HUES64 (cell line): ENCODE measurements at regions not wholly inside any gene's neighbourhood (a gene's known extent, or its start where the extent isn't known, plus 50 kb on each side); places are given as distances from the start of the nearest gene placed in this dataset.

Source experiments
- H3K27ac ChIP-seq: 2 replicates; pipeline ENCODE4 v1.7.0; 2013; ENCODE audit warnings: low read depth, low read length, inconsistent platforms
- H3K27me3 ChIP-seq: 2 replicates; pipeline ENCODE4 v1.6.1; 2013; ENCODE audit warnings: mild to moderate bottlenecking, low read length; ENCODE audit not compliant: insufficient read depth
- H3K36me3 ChIP-seq: 2 replicates; pipeline ENCODE4 v1.6.1; 2013; ENCODE audit warnings: mild to moderate bottlenecking, low read length; ENCODE audit not compliant: insufficient read depth
- H3K4me1 ChIP-seq: 2 replicates; pipeline ENCODE4 v1.6.1; 2013; ENCODE audit warnings: mild to moderate bottlenecking, low read length, moderate library complexity; ENCODE audit not compliant: insufficient read depth
- H3K4me3 ChIP-seq: 2 replicates; pipeline ENCODE4 v1.5.1; 2013; ENCODE audit warnings: mild to moderate bottlenecking, low read length, moderate library complexity
- H3K9ac ChIP-seq: 2 replicates; pipeline ENCODE4 v1.6.1; 2013; ENCODE audit warnings: mild to moderate bottlenecking, low read depth, low read length
- H3K9me3 ChIP-seq: 2 replicates; pipeline ENCODE4 v1.6.1; 2013; ENCODE audit warnings: low read depth, low read length; ENCODE audit not compliant: insufficient read depth
- WGBS: fragments of 150-250, 120-280 bp; methylation state at CpG from one replicate; pipeline ENCODE4 v1.1.7; 2013; ENCODE audit warnings: missing lambda C conversion rate; 5-methylcytosine and 5-hydroxymethylcytosine counted together

DNA sequence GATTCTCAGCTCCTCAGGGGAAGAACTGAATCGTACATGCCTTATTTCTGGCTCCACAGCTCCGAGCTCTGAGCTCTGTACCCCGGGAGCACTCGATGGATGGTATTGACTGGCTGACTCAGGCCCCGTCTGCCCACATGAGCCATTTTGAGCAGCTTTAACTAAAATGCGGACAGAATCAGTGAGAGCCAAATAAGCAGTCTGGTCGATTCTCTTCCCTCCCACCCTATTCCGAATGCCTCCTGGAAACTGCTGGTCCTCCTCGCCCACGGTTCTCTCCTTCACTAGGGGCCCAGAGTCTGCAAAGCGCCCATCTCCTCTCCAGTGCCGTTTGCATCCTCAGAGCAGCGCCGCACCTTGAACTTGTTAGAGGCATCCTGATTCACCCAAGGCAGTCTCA, 125.9 kb upstream of the IRF2BP2 start:
- Histone ChIP-seq H3K27me3 (no peaks in the 10 kb centered on the region), H3K4me1 (no peaks in the 10 kb centered on the region; the same call in 1 of the 2 replicates), H3K9me3 (no peaks in the 10 kb centered on the region), H3K9ac (no peak overlapping the region), H3K36me3 (no peaks in the 10 kb centered on the region), H3K4me3 (no peak overlapping the region), H3K27ac (no peak overlapping the region)
- WGBS, result 92% methylated on average over 14 of the region's 14 CpGs

DNA sequence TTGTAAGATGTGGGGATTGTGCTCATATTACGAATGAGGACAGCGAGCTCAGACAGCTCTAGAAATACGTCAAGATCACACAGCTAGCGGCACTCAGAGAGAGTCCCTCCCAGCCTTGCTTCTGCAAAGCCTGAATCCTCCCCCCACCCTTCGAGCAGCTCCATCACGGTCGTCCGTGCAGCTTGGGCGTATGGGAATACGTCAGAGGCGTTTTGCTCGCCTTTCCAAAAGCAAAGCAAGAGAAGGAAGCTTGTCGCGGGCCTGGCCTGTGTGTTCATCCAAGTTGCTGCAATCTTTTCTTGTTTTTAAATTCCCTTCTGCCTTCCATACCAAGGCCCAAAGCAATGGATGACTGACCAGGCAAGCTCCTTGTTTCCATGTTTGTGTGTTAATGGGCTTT, 125.5 kb upstream of the IRF2BP2 start:
- Histone ChIP-seq H3K4me3 (no peak overlapping the region), H3K27ac (no peak overlapping the region), H3K9ac (no peak overlapping the region), H3K9me3 (no peaks in the 10 kb centered on the region), H3K36me3 (no peaks in the 10 kb centered on the region), H3K27me3 (no peaks in the 10 kb centered on the region), H3K4me1 (no peaks in the 10 kb centered on the region; the same call in 1 of the 2 replicates)
- WGBS, result 93% methylated on average over 14 of the region's 14 CpGs

DNA sequence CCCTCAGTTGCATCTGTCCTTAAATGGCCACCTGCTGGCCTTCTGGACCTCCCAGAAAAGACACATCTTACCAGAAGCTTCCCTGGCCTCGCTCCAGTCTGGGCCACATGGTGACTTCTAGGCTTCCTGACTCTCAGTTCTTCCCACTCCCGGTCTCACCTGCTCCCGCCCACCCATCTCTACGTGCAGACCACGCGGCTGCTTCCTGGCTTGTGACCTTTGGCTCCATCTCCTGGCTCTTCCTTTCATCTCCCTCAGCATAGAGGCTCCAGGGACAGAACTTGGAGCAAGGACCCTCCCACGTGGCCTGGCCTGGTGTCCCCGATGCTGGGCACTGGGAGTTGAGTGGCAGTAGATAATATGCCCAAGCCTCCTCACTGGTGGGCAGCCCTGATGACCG, 124.9 kb upstream of the IRF2BP2 start:
- WGBS, result 79% methylated on average over 9 of the region's 9 CpGs
- H3K36me3 ChIP-seq, result no peaks in the 10 kb centered on the region
- H3K27me3 ChIP-seq, result no peaks in the 10 kb centered on the region
- no peaks in the 10 kb centered on the region for H3K9me3 ChIP-seq
- no peak overlapping the region for H3K4me3 ChIP-seq
- H3K4me1 ChIP-seq, result no peaks in the 10 kb centered on the region; the same call in 1 of the 2 replicates
- H3K9ac ChIP-seq, result no peak overlapping the region
- no peak overlapping the region for H3K27ac ChIP-seq

DNA sequence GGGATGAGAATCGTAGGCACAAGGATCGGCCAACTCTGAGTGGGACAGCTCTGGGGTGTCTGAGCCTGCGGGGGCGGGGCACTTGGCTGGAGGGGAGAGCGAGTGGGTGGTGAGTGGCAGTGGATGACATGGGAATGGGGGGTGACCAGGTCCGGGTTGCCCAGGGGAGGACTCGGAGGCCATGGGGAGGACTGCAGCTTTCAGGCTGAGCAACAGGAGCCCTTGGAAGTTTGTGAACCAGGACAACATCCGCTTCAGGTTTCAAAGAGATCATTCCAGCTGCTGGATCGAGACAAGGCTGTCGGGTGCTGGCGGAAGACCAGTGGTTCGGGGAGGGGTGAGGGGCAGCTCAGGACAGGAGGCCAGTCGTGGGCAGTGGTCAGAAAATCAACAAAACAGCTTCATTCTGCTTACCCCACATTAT, 124.4 kb upstream of the IRF2BP2 start:
- no peaks in the 10 kb centered on the region; the same call in 1 of the 2 replicates for H3K4me1 ChIP-seq
- WGBS, result 95% methylated on average over 13 of the region's 13 CpGs
- no peaks in the 10 kb centered on the region for H3K36me3 ChIP-seq
- H3K9ac ChIP-seq, result no peak overlapping the region
- H3K27me3 ChIP-seq, result no peaks in the 10 kb centered on the region
- H3K4me3 ChIP-seq, result no peak overlapping the region
- H3K27ac ChIP-seq, result no peak overlapping the region
- no peaks in the 10 kb centered on the region for H3K9me3 ChIP-seq

DNA sequence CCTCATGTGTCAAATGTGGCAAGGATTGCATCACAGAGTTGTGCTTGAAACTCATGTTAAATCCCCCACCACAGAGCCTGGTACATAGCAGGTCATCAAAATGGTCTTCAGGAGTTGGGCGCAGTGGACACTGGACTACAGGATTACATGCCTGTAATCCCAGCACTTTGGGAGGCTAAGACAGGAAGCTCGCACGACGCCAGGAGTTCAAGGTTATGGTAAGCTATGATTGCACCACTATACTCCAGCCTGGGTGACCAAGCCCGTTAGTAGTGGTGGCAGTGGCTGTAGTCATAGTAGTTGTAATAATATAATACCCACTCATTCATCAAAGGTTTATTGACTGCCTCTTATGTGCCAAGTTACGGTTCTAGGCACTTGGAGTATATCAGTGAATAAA, 123.4 kb upstream of the IRF2BP2 start:
- Histone ChIP-seq H3K36me3 (no peaks in the 10 kb centered on the region), H3K4me3 (no peak overlapping the region), H3K27me3 (no peaks in the 10 kb centered on the region), H3K27ac (no peak overlapping the region), H3K9ac (no peak overlapping the region), H3K9me3 (no peaks in the 10 kb centered on the region), H3K4me1 (no peaks in the 10 kb centered on the region; the same call in 1 of the 2 replicates)
- WGBS, result 95% methylated on average over 5 of the region's 6 CpGs

DNA sequence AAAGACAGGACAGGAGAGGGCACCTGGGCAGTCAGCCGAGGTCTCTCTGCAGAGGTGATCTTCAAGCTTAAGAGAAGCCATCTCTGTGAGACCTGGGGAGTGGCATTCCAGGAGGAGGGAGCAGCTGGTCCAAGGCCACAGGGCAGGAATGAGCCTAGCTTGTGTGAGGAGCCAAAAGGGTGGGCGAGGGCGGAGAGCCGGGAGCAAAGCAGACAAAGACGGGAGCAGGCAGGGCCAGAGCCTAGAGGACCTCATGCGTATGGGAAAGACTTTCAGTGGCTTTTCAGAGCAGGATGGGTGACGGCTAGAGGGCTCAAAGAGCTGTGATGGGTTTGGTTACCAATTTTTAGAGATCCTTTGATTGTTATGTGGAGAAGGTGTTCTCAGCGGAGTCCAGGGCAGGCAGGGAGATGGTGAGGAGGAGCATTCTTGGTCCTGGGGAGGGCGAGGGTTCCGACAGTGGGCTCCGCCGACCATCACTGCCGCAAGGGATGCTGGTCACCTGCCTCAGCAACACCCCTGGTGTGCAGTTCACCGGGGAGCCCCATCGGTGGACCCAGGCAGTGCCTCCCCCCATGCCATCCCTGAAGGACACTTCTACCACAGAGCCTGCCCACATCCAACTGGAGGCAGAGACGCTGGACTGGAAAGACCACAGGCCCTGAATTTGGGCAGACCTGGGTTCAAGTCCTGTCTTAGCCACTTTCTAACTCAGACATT, 122.9 kb upstream of the IRF2BP2 start:
- H3K27ac ChIP-seq, result no peak overlapping the region
- H3K4me1 ChIP-seq, result no peaks in the 10 kb centered on the region; the same call in 1 of the 2 replicates

DNA sequence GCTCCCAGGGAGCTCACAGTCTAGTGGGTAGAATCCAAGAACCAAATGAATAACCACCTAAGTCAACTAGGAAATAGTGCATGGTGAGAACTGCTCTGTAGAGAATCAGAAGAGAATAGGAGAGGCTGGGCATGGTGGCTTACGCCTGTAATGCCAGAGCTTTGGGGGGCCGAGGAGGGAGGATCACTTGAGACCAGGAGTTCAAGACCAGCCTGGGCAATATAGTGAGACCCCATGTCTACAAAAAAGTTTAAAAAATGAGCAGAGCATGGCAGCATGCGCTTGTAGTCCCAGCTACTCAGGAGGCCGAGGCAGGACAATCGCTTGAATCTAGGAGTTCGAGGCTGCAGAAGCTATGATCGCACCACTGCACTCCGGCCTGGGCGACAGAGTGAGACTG, 122.3 kb upstream of the IRF2BP2 start:
- H3K27me3 ChIP-seq, result no peaks in the 10 kb centered on the region
- no peaks in the 10 kb centered on the region for H3K9me3 ChIP-seq
- no peak overlapping the region for H3K9ac ChIP-seq
- no peaks in the 10 kb centered on the region for H3K36me3 ChIP-seq
- H3K27ac ChIP-seq, result no peak overlapping the region
- 95% methylated on average over 9 of the region's 9 CpGs for WGBS
- peaks cover 4% of the 10 kb centered on the region for H3K4me1 ChIP-seq
- no peak overlapping the region for H3K4me3 ChIP-seq

More for the DNA sequence above, 122.9 kb upstream of the IRF2BP2 start:
- H3K9ac ChIP-seq, result no peak overlapping the region
- H3K36me3 ChIP-seq, result no peaks in the 10 kb centered on the region
- H3K27me3 ChIP-seq, result no peaks in the 10 kb centered on the region
- 92% methylated on average over 16 of the region's 16 CpGs for WGBS
- H3K4me3 ChIP-seq, result no peak overlapping the region
- H3K9me3 ChIP-seq, result no peaks in the 10 kb centered on the region

DNA sequence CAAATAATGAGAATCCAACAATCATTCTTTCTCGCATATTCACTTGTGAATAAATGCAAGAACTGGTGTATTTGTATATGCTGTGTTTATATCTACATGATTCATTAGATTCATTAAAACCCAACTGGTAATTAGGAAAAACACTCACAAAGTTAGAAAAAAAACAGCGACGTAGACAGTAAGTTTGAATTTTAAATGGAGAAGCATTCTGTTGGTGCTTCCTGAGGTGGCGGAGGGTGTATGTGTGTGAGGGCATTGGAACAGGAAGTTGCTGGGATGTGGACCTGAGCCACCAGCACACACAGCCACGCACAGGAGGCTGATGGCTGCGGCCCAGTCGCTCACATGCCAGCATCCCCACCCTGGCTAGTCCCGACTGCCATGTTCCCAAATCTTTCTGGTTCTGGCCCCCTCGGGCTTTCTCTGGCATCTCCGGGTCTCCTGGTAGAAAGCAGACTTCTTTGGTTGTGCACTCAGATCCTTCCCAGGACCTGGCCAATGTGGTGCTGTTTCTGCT, 121.6 kb upstream of the IRF2BP2 start:
- H3K4me1 ChIP-seq, result peaks cover 11% of the 10 kb centered on the region
- no peaks in the 10 kb centered on the region for H3K9me3 ChIP-seq
- no peak overlapping the region for H3K27ac ChIP-seq
- no peaks in the 10 kb centered on the region for H3K36me3 ChIP-seq
- H3K9ac ChIP-seq, result no peak overlapping the region
- WGBS, result 96% methylated on average over 9 of the region's 10 CpGs
- no peaks in the 10 kb centered on the region for H3K27me3 ChIP-seq
- no peak overlapping the region for H3K4me3 ChIP-seq

DNA sequence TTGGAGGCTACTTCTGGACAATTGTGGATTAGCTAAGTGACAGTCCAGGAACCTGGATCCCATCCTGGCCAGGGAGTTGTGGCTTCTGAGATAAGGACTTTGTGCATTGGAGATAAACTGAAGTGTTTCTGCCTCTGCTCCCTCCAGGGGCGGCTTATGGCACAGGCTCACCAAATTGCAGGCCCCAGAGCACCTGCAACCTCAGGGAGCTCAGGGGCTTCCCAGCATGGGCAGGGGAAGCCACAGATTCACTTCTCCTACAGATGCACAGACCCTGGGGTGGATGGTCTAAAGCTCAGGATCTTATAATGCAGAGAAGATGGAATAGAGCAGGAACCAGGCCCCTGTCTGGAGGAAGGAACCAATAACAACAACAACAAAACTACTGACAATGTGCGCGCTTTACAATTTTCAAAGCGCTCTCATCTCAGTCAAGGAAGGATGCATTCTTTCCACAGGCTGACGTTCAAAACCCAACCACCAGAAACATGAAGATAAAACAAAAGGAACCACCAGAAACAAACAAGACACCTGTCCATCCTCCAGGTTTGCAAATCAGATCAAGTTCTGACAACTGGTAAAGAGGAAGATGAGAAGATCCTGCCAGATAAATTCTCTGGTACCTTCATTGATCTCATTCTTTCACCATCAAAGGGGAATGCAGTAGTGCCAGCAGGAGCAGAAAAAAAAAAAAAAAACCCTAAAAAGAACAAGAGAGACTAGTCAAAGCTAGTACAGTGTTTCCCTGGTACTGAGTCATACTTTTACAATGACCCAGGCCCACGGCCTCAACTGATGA, 121.0 kb upstream of the IRF2BP2 start:
- H3K27ac ChIP-seq, result no peak overlapping the region
- H3K9me3 ChIP-seq, result no peaks in the 10 kb centered on the region
- H3K36me3 ChIP-seq, result no peaks in the 10 kb centered on the region
- 86% methylated on average over 6 of the region's 6 CpGs for WGBS
- no peak overlapping the region for H3K9ac ChIP-seq
- peaks cover 17% of the 10 kb centered on the region for H3K4me1 ChIP-seq
- H3K27me3 ChIP-seq, result no peaks in the 10 kb centered on the region
- no peak overlapping the region for H3K4me3 ChIP-seq

DNA sequence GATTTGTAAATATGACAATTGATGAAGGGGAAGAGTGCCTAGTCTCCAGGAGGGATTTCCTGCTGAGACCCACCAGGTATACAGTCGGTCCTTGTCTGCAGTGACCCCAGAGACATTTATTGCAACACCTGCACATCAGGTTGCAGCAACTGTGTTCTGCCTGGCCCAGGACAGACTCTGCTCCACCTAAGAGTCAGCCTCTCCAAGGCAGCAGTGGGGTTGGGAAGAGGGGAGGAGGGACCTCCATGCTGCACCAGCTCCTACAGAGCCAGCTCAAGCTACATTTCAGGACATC, 120.4 kb upstream of the IRF2BP2 start:
- Histone ChIP-seq H3K4me3 (no peak overlapping the region), H3K9me3 (no peaks in the 10 kb centered on the region), H3K27me3 (no peaks in the 10 kb centered on the region), H3K27ac (no peak overlapping the region), H3K36me3 (no peaks in the 10 kb centered on the region), H3K4me1 (peaks cover 23% of the 10 kb centered on the region), H3K9ac (no peak overlapping the region)
- 83% methylated on average over 1 of the region's 1 CpG for WGBS
